Nephron progenitor cell (in vitro differentiated cells): ENCODE measurements at regions not wholly inside any gene's neighbourhood (a gene's known extent, or its start where the extent isn't known, plus 50 kb on each side); places are given as distances from the start of the nearest gene placed in this dataset.
"Not testable (repeated sequence)": the region's sequence is repeated elsewhere in the genome, so short reads cannot be mapped to it uniquely, and the experiment has no call there.

Experiments used
- DNase-seq: peaks from one replicate; pipeline ENCODE4 v3.0.0; 2021
- H3K27ac Mint-ChIP-seq: 2 replicates; pipeline ENCODE4 v1.8.0; 2021; ENCODE audit warnings: mild to moderate bottlenecking, moderate library complexity, mixed read lengths
- H3K27me3 Mint-ChIP-seq: 2 replicates; pipeline ENCODE4 v1.8.0; 2021; ENCODE audit warnings: mild to moderate bottlenecking, low read depth, mixed read lengths; ENCODE audit not compliant: poor library complexity
- H3K36me3 Mint-ChIP-seq: 2 replicates; pipeline ENCODE4 v1.8.0; 2021; ENCODE audit warnings: low read depth, mixed read lengths
- H3K4me1 Mint-ChIP-seq: 2 replicates; pipeline ENCODE4 v1.8.0; 2021; ENCODE audit warnings: mixed read lengths
- H3K4me3 Mint-ChIP-seq: 2 replicates; pipeline ENCODE4 v1.8.0; 2021; ENCODE audit warnings: mild to moderate bottlenecking, moderate library complexity, mixed read lengths
- H3K9me3 Mint-ChIP-seq: 2 replicates; pipeline ENCODE4 v1.8.0; 2021; ENCODE audit warnings: mild to moderate bottlenecking, moderate library complexity, mixed read lengths
- CTCF ChIP-seq: fragments of 200-600 bp; sonication (generic); IDR thresholded peaks from 2 replicates; pipeline ENCODE4 v1.5.0; 2021; ENCODE audit warnings: antibody characterized with exemption

- H3K36me3 Mint-ChIP-seq: no peaks in the 10 kb centered on the region
- no peak overlapping the region for H3K27ac Mint-ChIP-seq
- TF ChIP-seq CTCF: no peak
- peaks cover 5% of the 10 kb centered on the region for H3K9me3 Mint-ChIP-seq
- H3K4me1 Mint-ChIP-seq: peaks cover 37% of the 10 kb centered on the region
- peaks cover 22% of the 10 kb centered on the region for H3K27me3 Mint-ChIP-seq
- DNase-seq: no peak
- no peak overlapping the region for H3K4me3 Mint-ChIP-seq
These were observed 140.2 kb downstream of the CEP120 start for GRCh38 chr5:123283031-123283430.

DNA sequence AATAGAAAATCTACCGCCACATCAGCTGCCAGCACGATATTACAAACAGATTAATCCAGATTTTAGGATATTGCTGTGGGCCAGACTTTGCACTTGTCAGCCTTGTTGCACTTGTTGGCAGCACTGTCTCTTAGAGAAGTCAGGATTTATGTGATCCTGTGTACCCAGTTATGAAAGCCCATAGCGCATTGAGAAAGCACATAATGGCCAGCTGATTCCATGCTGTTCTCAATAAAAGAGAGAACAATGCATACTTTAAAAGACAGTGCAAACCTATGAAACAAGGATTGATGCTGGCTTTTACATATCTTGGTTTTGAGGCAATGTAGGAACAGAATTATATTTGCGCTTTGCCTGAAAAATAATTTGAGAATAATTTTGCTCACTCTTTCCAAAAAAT, 140.8 kb downstream of the CEP120 start:
- Mint-ChIP-seq H3K4me1 (peaks cover 36% of the 10 kb centered on the region), H3K36me3 (no peaks in the 10 kb centered on the region), H3K4me3 (no peak overlapping the region), H3K27ac (no peak overlapping the region), H3K27me3 (peaks cover 22% of the 10 kb centered on the region), H3K9me3 (peaks cover 2% of the 10 kb centered on the region)
- TF ChIP-seq CTCF: no peak
- DNase-seq: no peak

DNA sequence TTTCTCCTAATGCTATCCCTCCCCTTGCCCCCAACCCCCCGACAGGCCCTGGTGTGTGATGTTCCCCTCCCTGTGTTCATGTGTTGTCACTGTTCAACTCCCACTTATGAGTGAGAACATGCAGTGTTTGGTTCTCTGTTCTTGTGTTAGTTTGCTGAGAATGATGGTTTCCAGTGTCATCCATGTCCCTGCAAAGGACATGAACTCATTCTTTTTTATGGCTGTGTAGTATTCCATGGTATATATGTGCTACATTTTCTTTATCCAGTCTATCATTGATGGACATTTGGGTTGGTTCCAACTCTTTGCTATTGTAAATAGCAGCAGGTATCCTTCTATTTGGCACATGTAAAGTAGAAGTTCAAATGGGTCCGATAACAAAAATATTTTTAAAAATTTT, 142.3 kb downstream of the CEP120 start:
- H3K27me3 Mint-ChIP-seq: peaks cover 26% of the 10 kb centered on the region
- not testable (repeated sequence) for H3K4me3 Mint-ChIP-seq, H3K27ac Mint-ChIP-seq, H3K36me3 Mint-ChIP-seq, H3K9me3 Mint-ChIP-seq, DNase-seq
- H3K4me1 Mint-ChIP-seq: peaks cover 21% of the 10 kb centered on the region

DNA sequence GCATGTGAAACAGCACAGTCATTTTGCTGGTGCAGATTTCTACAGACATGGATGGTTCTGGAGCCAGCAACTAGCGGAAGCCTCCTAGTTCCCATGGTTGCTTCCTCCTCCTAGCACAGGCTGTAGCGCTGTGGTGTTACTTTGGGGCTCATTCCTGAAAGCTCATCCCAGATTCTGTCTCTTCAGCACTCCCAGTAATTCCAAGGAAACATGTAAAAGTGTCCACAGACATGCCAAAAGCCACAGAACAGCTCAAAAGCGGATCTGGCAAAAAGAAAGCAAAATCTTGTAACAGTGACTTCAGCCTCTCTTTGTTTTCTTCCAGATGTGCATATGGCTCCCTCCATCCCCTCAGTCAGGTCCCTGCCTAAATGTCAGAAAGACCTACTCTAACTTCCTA, 144.1 kb downstream of the CEP120 start:
- no peak for TF ChIP-seq CTCF
- H3K4me3 Mint-ChIP-seq: no peak overlapping the region
- no peak for DNase-seq
- H3K36me3 Mint-ChIP-seq: no peaks in the 10 kb centered on the region
- no peaks in the 10 kb centered on the region for H3K9me3 Mint-ChIP-seq
- no peak overlapping the region for H3K27ac Mint-ChIP-seq
- H3K27me3 Mint-ChIP-seq: peaks cover 28% of the 10 kb centered on the region
- H3K4me1 Mint-ChIP-seq: peaks cover 6% of the 10 kb centered on the region

DNA sequence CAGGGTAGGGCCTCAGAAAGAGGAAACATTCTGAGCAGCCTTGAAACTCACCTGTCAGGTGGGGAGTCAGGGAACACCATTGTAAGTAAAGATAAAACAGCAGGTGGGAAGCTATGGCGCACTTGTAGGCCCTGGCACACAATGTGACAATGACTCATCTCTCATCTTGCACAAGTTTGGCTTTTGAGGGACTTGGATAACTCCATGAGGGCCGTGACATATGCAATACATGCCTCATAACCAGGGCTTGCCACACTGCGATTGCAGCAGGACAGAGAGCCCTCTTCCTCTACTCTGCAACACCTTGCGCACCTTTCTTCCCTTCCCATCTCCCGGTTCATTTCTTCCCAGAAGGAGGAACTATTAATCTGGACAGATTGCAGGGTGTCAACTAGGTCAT, 144.9 kb downstream of the CEP120 start:
- Mint-ChIP-seq H3K4me1 (no peaks in the 10 kb centered on the region), H3K9me3 (no peaks in the 10 kb centered on the region), H3K27ac (no peak overlapping the region), H3K27me3 (peaks cover 20% of the 10 kb centered on the region), H3K4me3 (no peak overlapping the region), H3K36me3 (no peaks in the 10 kb centered on the region)
- no peak for DNase-seq
- no peak for TF ChIP-seq CTCF

- TF ChIP-seq CTCF: no peak
- no peak overlapping the region for H3K4me3 Mint-ChIP-seq
- H3K36me3 Mint-ChIP-seq: no peaks in the 10 kb centered on the region
- H3K27me3 Mint-ChIP-seq: peaks cover 14% of the 10 kb centered on the region
- no peak overlapping the region for H3K27ac Mint-ChIP-seq
- H3K9me3 Mint-ChIP-seq: no peaks in the 10 kb centered on the region
- no peak for DNase-seq
- peaks cover 5% of the 10 kb centered on the region for H3K4me1 Mint-ChIP-seq
These were observed 149.2 kb downstream of the CEP120 start for GRCh38 chr5:123273984-123274383.

DNA sequence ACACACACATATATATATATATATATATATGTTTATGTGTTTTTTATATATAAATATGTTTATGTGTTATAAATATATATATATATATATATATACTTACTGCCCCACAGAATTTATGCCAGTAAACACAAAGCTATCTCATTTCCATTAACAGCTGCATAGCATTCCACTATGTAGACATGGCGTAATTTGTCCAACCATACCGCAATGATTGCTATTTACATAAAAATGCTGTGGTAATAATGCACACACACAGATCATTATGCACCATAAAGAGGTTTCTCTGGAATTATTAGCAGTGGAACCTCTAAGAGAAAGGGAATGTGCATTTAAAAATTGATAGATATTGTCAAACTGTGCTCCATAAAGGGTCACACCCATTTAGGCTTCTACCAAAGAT, 150.1 kb downstream of the CEP120 start:
- H3K27ac Mint-ChIP-seq: no peak overlapping the region
- peaks cover 10% of the 10 kb centered on the region for H3K27me3 Mint-ChIP-seq
- TF ChIP-seq CTCF: no peak
- H3K36me3 Mint-ChIP-seq: no peaks in the 10 kb centered on the region
- H3K4me1 Mint-ChIP-seq: peaks cover 5% of the 10 kb centered on the region
- no peak overlapping the region for H3K4me3 Mint-ChIP-seq
- no peak for DNase-seq
- H3K9me3 Mint-ChIP-seq: no peaks in the 10 kb centered on the region
